Prostate gland (tissue), 2 donors: ENCODE measurements at regions not wholly inside any gene's neighbourhood (a gene's known extent, or its start where the extent isn't known, plus 50 kb on each side); places are given as distances from the start of the nearest gene placed in this dataset.
A peak's percentile ranks its signal among the peaks of the same experiment; 100 is the strongest.

Experiments
- POLR2AphosphoS5 ChIP-seq: sonication (generic); formaldehyde crosslinking; IDR thresholded peaks from one replicate; pipeline ENCODE4 v1.6.1; 2017; ENCODE audit warnings: antibody characterized with exemption
- TF ChIP-seq, protein P1 (sequence below), 4 experiments: fragments of 200-600 bp in 2 of 4; fragments of 450-650 bp in 2 of 4; sonication (generic) in 2 of 4; IDR thresholded peaks; 1 replicate in 3 of 4; 2 replicates in 1 of 4; pipeline ENCODE4 v1.5.1; 2016 to 2019; ENCODE audit warnings: antibody characterized with exemption in 4 of 4, mild to moderate bottlenecking in 2 of 4, moderate library complexity in 2 of 4

DNA sequence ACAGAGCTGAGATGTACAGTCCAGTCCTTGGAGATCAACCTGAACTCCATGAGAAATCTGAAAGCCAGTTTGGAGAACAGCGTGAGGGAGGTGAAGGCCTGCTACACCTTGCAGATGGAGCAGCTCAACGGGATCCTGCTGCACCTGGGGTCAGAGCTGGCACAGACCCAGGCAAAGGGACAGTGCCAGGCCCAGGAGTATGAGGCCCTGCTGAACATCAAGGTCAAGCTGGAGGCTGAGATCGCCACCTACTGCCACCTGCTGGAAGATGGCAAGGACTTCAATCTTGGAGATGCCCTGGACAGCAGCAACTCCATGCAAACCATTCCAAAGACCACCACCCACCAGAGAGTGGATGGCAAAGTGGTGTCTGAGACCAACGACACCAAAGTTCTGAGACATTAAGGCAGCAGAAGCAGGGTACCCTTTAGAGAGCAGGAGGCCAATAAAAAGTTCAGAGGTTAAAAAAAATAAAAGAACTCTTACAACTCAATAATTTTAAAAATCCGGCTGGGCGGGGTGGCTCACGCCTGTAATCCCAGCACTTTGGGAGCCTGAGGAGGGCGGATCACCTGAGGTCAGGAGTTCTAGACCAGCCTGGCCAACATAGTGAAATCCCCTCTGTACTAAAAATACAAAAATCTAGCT lies 69.9 kb upstream of the RTL6 start:
- no peak for TF ChIP-seq POLR2AphosphoS5
- TF ChIP-seq, protein P1, sequence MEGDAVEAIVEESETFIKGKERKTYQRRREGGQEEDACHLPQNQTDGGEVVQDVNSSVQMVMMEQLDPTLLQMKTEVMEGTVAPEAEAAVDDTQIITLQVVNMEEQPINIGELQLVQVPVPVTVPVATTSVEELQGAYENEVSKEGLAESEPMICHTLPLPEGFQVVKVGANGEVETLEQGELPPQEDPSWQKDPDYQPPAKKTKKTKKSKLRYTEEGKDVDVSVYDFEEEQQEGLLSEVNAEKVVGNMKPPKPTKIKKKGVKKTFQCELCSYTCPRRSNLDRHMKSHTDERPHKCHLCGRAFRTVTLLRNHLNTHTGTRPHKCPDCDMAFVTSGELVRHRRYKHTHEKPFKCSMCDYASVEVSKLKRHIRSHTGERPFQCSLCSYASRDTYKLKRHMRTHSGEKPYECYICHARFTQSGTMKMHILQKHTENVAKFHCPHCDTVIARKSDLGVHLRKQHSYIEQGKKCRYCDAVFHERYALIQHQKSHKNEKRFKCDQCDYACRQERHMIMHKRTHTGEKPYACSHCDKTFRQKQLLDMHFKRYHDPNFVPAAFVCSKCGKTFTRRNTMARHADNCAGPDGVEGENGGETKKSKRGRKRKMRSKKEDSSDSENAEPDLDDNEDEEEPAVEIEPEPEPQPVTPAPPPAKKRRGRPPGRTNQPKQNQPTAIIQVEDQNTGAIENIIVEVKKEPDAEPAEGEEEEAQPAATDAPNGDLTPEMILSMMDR (IDR thresholded peaks at IDR 0.05) = peak in 2 of 4 experiments; percentile 17 to 33
